CD4-positive, alpha-beta T cell (primary cell): ENCODE measurements at regions not wholly inside any gene's neighbourhood (a gene's known extent, or its start where the extent isn't known, plus 50 kb on each side); places are given as distances from the start of the nearest gene placed in this dataset.

Source experiments
- ATAC-seq: fragments of 200-7000 bp; cut with Tn5 transposase; one replicate; pipeline ENCODE4 v1.10.0; 2022; ENCODE audit warnings: mild to moderate bottlenecking; ENCODE audit not compliant: poor library complexity
- CTCF ChIA-PET: fragments of 350-600 bp; sonication (Branson Sonifier 250); formaldehyde crosslinking; loops from one replicate; lab custom pipeline; 2021; ENCODE audit warnings: antibody characterized with exemption, inconsistent platforms; lab: Charles Lee
- POLR2A ChIA-PET: fragments of 350-600 bp; sonication (Branson Sonifier 250); formaldehyde crosslinking; loops from one replicate; lab custom pipeline; 2021; ENCODE audit warnings: antibody characterized with exemption, inconsistent platforms; lab: Charles Lee
- DNase-seq, 14 experiments: peaks; one replicate each; pipeline ENCODE4 v3.0.0-alpha.2; 2013 to 2020; ENCODE audit warnings: mixed read lengths in 2 of 14
- H3K27ac ChIP-seq, 2 donors: one replicate each; pipeline versions ENCODE4 v1.5.1 to v1.7.0; 2013; ENCODE audit warnings: low read length in 2 of 2, low read depth in 1 of 2, mild to moderate bottlenecking in 1 of 2
- H3K27me3 ChIP-seq, 2 experiments: 1 replicate in 1 of 2; 2 replicates in 1 of 2; pipeline versions ENCODE4 v1.6.1 to v1.7.0; 2013; ENCODE audit warnings: low read length in 2 of 2, control low read depth in 1 of 2, mild to moderate bottlenecking in 1 of 2, moderate library complexity in 1 of 2; ENCODE audit not compliant: insufficient read depth in 2 of 2, control insufficient read depth in 1 of 2
- H3K36me3 ChIP-seq: one replicate; pipeline ENCODE4 v1.6.1; 2013; ENCODE audit warnings: low read length, control low read depth; ENCODE audit not compliant: insufficient read depth
- H3K4me1 ChIP-seq: one replicate; pipeline ENCODE4 v1.6.1; 2013; ENCODE audit warnings: low read length, control low read depth; ENCODE audit not compliant: insufficient read depth
- H3K4me3 ChIP-seq: one replicate; pipeline ENCODE4 v1.5.1; 2013; ENCODE audit warnings: mild to moderate bottlenecking, low read length, moderate library complexity
- H3K9me3 ChIP-seq, 2 experiments: 1 replicate in 1 of 2; 2 replicates in 1 of 2; pipeline versions ENCODE4 v1.6.1 to v1.7.0; 2013; ENCODE audit warnings: low read length in 2 of 2, mild to moderate bottlenecking in 2 of 2, control low read depth in 1 of 2, moderate library complexity in 1 of 2; ENCODE audit not compliant: control insufficient read depth in 1 of 2, insufficient read depth in 1 of 2
- H3K27ac Mint-ChIP-seq: one replicate; pipeline ENCODE4 v1.8.0; 2020; ENCODE audit warnings: mixed read lengths
- H3K27me3 Mint-ChIP-seq: one replicate; pipeline ENCODE4 v1.8.0; 2021; ENCODE audit warnings: mixed read lengths
- H3K36me3 Mint-ChIP-seq: one replicate; pipeline ENCODE4 v1.8.0; 2021; ENCODE audit warnings: low read depth, mixed read lengths
- H3K4me1 Mint-ChIP-seq: one replicate; pipeline ENCODE4 v1.8.0; 2021; ENCODE audit warnings: low read depth, mixed read lengths
- H3K4me3 Mint-ChIP-seq: one replicate; pipeline ENCODE4 v1.8.0; 2020; ENCODE audit warnings: mild to moderate bottlenecking, mixed read lengths
- H3K9me3 Mint-ChIP-seq: one replicate; pipeline ENCODE4 v1.8.0; 2020; ENCODE audit warnings: mixed read lengths
- CTCF ChIP-seq: fragments of 200-600 bp; IDR thresholded peaks from one replicate; pipeline ENCODE4 v1.8.0; 2022; ENCODE audit warnings: antibody characterized with exemption, mild to moderate bottlenecking
- intact Hi-C, 2 experiments: fragments of 100-400 bp; cut with DNase I in 1 of 2; cut with micrococcal nuclease in 1 of 2; formaldehyde crosslinking; loops; one replicate each; pipeline versions ENCODE4 v1.15.1 to v1.9.0; 2023 to 2025; cut with DNase I, micrococcal nuclease

- Histone ChIP-seq H3K27ac (no peak overlapping the region), H3K9me3 (no peaks in the 10 kb centered on the region), H3K4me3 (no peak overlapping the region), H3K36me3 (no peaks in the 10 kb centered on the region), H3K27me3 (no peaks in the 10 kb centered on the region), H3K4me1 (no peaks in the 10 kb centered on the region)
- Mint-ChIP-seq H3K36me3 (no peaks in the 10 kb centered on the region), H3K4me1 (no peaks in the 10 kb centered on the region), H3K4me3 (no peak overlapping the region), H3K27me3 (no peaks in the 10 kb centered on the region), H3K27ac (no peak overlapping the region), H3K9me3 (peaks cover 5% of the 10 kb centered on the region)
- DNase-seq, result no peak
- intact Hi-C loops, result no loop called here
- ChIA-PET CTCF (no interaction called here), POLR2A (no interaction called here)
- TF ChIP-seq CTCF, result no peak
- ATAC-seq, result no peak
Observed at GRCh38 chr5:117551236-117551635, 976.6 kb upstream of the SEMA6A start.

- Histone ChIP-seq H3K9me3 (no peaks in the 10 kb centered on the region), H3K27ac (no peak overlapping the region), H3K27me3 (no peaks in the 10 kb centered on the region), H3K36me3 (no peaks in the 10 kb centered on the region), H3K4me1 (no peaks in the 10 kb centered on the region), H3K4me3 (no peak overlapping the region)
- no peaks in the 10 kb centered on the region for H3K36me3 Mint-ChIP-seq
- TF ChIP-seq CTCF, result no peak
- H3K27ac Mint-ChIP-seq, result no peak overlapping the region
- ATAC-seq, result no peak
- CTCF ChIA-PET, result no interaction called here
- H3K9me3 Mint-ChIP-seq, result peaks cover 6% of the 10 kb centered on the region
- H3K4me1 Mint-ChIP-seq, result no peaks in the 10 kb centered on the region
- intact Hi-C loops, result no loop called here
- DNase-seq, result no peak
- H3K27me3 Mint-ChIP-seq, result no peaks in the 10 kb centered on the region
- no peak overlapping the region for H3K4me3 Mint-ChIP-seq
- POLR2A ChIA-PET, result no interaction called here
Observed at GRCh38 chr5:117547192-117547591, 972.6 kb upstream of the SEMA6A start.

- TF ChIP-seq CTCF, result no peak
Observed at GRCh38 chr5:117539692-117540091, 965.1 kb upstream of the SEMA6A start.

More at GRCh38 chr5:117539692-117540091, 965.1 kb upstream of the SEMA6A start:
- H3K9me3 Mint-ChIP-seq, result peaks cover 6% of the 10 kb centered on the region
- Histone ChIP-seq H3K36me3 (no peaks in the 10 kb centered on the region), H3K27ac (no peak overlapping the region), H3K27me3 (no peaks in the 10 kb centered on the region), H3K4me3 (no peak overlapping the region), H3K4me1 (no peaks in the 10 kb centered on the region), H3K9me3 (no peaks in the 10 kb centered on the region)
- H3K4me1 Mint-ChIP-seq, result no peaks in the 10 kb centered on the region
- ATAC-seq (no peak), DNase-seq (no peak)
- intact Hi-C loops, result no loop called here
- H3K27ac Mint-ChIP-seq, result no peak overlapping the region
- H3K36me3 Mint-ChIP-seq, result no peaks in the 10 kb centered on the region
- H3K4me3 Mint-ChIP-seq, result no peak overlapping the region
- CTCF ChIA-PET, result no interaction called here
- H3K27me3 Mint-ChIP-seq, result no peaks in the 10 kb centered on the region
- POLR2A ChIA-PET, result no interaction called here
